NCI-H460 (cell line): ENCODE measurements at regions not wholly inside any gene's neighbourhood (a gene's known extent, or its start where the extent isn't known, plus 50 kb on each side); places are given as distances from the start of the nearest gene placed in this dataset.
"Not testable (repeated sequence)": the region's sequence is repeated elsewhere in the genome, so short reads cannot be mapped to it uniquely, and the experiment has no call there.

Source experiments
- DNase-seq: peaks from one replicate; pipeline ENCODE4 v3.0.0-alpha.2; 2016; ENCODE audit warnings: low read depth; ENCODE audit errors: extremely low read depth

GRCh38 chr1:90219166-90219871 is 224.4 kb downstream of the ZNF326 start:
- not testable (repeated sequence) for DNase-seq

- no peak for DNase-seq
Measured at GRCh38 chr1:90210633-90211491, 216.0 kb downstream of the ZNF326 start.

GRCh38 chr1:90208949-90209348 is 214.0 kb downstream of the ZNF326 start:
- no peak for DNase-seq

- DNase-seq = no peak
Measured at GRCh38 chr1:90206260-90206659, 211.3 kb downstream of the ZNF326 start.

GRCh38 chr1:90204780-90205179 is 209.9 kb downstream of the ZNF326 start:
- no peak for DNase-seq

- no peak for DNase-seq
Measured at GRCh38 chr1:90204023-90204590, 209.2 kb downstream of the ZNF326 start.

GRCh38 chr1:90201467-90202358 is 206.8 kb downstream of the ZNF326 start:
- no peak for DNase-seq

GRCh38 chr1:90200646-90201205 is 205.8 kb downstream of the ZNF326 start:
- no peak for DNase-seq

- DNase-seq = no peak
Measured at GRCh38 chr1:90198616-90199332, 203.9 kb downstream of the ZNF326 start.

- DNase-seq = no peak
Measured at GRCh38 chr1:90193116-90193515, 198.2 kb downstream of the ZNF326 start.

GRCh38 chr1:90192408-90192807 is 197.5 kb downstream of the ZNF326 start:
- DNase-seq = no peak

GRCh38 chr1:90190523-90190922 is 195.6 kb downstream of the ZNF326 start:
- no peak for DNase-seq

GRCh38 chr1:90189889-90190288 is 195.0 kb downstream of the ZNF326 start:
- DNase-seq = no peak

GRCh38 chr1:90187323-90187585 is 192.3 kb downstream of the ZNF326 start:
- DNase-seq = no peak

GRCh38 chr1:90186506-90187322 is 191.8 kb downstream of the ZNF326 start:
- no peak for DNase-seq

GRCh38 chr1:90176530-90176929 is 181.6 kb downstream of the ZNF326 start:
- no peak for DNase-seq

GRCh38 chr1:90175490-90176167 is 180.7 kb downstream of the ZNF326 start:
- no peak for DNase-seq

- no peak for DNase-seq
Measured at GRCh38 chr1:90174246-90174645, 179.3 kb downstream of the ZNF326 start.

GRCh38 chr1:90162216-90162615 is 167.3 kb downstream of the ZNF326 start:
- DNase-seq = no peak
